HG02642 (cell line): ENCODE measurements at regions not wholly inside any gene's neighbourhood (a gene's known extent, or its start where the extent isn't known, plus 50 kb on each side); places are given as distances from the start of the nearest gene placed in this dataset.

Source experiments
- ATAC-seq: cut with Tn5 transposase; IDR thresholded peaks from one replicate; pipeline ENCODE4 v1.9.1; 2021; ENCODE audit warnings: mild to moderate bottlenecking; ENCODE audit not compliant: unreplicated experiment, poor library complexity

DNA sequence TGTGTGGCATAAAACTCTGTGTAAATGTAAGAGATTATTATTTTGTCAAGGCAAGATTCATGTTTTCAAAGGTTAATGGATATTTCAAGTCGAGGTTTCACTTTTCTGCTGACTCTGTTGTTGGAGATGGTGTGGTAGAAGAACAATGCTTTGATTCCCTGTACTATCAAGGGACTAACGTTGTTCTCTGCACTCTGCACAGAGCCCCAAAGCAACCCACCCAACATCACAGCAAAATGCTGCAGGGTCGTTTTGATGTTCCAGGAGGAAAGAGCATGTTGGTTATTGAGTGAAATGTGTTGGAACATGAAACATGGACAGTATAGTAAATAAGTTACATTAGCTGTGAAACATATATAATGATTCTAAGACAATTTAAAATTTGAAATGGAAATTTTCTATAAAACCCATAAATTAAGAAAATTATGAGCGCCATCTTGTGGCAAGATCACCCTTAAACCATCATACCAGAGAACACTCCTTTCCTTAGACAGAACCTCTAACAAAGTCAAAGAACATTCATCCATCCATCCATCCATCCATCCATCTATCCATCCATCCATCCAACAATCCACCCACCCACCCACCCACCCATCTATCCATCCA, 164.4 kb upstream of the ZBED5 start:
- ATAC-seq, result no peak

DNA sequence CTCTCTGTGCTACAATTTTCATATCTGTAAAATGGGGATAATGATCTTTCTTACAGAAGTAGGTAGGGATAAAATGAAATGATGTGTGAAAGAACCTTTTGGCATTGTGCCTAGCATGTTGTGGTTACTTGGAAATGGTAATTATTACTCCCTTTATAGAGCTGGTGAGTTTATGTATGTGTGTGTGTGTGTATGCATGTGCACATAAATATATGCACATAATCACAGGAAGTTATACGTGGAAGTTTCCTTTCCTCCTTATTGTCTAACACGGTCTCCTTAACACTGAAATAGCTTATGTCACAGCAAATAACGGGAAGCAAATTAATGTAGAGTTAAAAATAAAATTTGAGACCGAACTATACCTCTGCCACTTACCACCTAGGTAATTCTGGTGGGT, 163.7 kb upstream of the ZBED5 start:
- no peak for ATAC-seq

DNA sequence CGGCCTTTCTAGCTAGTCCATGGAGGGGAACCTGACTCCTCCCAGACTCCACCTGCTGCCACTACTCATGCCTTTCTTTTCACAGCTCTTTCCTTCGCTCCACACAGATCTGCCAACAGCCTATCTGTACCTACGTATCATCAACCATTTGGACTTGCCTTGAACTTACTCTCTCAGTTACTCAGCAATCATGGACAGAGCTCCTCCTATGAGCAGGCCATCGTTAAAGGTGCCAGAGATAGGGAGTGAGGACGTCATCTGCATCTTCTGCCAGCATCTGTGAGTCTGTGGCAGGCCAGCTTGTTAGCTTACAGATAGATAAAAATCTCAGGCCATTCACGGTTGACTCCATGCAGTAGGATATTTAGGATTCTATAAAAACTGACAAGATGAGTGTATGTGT, 162.9 kb upstream of the ZBED5 start:
- ATAC-seq, result no peak

DNA sequence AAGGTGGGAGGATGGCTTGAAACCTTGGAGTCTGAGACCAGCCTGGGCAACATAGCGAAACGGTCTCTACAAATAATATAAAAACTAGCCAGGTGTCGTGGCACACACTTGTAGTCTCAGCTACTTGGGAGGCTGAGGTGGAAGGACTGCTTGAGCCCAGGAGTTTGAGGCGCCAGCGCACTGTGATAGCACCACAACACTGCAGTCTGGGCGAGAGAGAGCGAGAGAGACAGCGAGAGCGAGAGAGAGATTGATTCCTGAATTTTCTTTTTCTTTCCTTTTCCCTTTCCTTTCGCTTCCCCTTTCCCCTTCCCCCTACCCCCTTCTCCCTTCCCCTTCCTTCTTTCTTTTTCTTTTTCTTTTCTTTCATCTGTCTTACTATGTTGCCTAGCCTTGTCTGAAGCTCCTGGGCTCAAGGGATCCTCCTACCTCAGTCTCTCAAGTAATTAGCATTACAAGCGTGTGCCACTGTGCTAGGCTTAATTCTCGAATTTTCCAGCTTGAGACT, 162.4 kb upstream of the ZBED5 start:
- ATAC-seq, result no peak

DNA sequence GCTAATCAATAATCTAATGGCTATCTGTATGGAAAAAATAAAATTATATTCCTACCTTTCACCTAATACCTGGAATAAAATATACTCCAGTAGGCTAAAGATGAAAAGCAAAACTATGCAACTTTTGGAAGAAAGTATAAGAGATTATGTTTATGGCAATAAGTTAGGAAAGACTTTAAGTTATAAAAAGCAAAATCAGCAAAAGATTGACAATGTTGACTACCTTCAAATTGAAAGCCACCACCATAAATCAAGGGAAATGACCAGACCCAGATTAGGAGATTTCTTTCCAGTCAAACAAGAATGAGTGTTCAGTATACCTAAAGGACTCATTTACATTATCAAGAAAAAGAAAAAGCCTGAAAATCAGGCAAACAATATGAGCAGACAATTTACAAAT, 159.1 kb upstream of the ZBED5 start:
- ATAC-seq, result no peak

DNA sequence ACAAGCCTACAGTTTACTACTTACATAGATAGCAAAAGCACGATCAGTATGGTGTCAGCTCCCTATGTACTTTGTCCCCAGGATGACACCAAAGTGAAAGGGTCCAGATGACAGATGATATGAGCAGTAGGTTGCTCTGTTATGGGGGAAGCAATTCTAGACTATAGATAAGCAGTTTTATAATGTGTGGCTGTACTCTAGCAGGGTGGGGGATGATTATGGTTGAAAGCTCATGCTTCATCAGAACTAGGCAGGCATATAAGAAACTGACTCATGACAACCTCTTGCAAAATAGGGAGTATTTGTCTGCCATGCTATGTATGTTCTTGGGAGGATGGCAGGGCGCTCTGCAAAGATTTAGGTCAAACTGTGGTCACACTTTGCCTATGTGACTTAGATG, 158.2 kb upstream of the ZBED5 start:
- ATAC-seq, result no peak

DNA sequence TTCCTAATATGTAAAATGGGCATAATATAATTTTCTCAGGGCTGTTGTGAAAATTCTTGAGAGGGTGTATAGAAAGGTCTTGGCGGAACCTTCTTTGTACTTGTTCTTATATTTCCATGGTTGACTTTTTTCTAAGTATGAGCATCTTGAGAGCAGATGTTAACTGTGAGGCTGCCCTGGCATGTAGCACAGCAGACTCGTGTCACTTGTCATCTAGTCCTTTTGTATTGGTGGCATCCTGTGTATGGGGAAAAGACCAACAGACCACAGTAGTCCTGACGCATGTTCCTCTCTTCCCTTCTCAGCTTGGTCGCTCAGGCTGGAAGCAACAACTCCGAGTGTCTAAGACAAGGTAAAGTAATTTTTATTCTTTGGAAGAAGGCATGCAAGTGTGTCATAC, 153.8 kb upstream of the ZBED5 start:
- no peak for ATAC-seq

DNA sequence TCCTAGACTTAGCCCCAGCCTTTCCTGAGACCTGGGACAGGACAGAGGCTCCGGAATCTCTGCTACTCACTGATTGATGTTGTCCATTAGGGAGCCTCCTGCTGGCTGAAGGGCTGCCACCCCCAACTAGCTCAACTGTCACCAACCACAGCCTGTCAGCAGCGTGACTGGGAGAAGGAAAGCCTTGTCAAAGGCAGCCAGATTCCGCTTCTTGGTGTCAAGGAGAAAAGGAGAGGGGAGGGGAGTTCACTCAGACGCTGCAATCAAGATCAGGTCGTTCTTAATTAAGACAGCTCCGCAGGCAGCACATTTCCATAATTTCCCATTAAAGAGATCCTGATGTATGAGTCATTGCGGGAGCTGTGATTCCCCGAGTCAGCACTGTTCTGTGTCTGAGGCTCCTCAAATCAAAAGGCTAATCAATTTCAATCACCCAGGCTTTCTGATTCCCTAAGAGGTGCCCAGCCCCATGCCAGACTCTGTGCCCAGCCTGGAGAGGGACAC, 152.8 kb upstream of the ZBED5 start:
- no peak for ATAC-seq

DNA sequence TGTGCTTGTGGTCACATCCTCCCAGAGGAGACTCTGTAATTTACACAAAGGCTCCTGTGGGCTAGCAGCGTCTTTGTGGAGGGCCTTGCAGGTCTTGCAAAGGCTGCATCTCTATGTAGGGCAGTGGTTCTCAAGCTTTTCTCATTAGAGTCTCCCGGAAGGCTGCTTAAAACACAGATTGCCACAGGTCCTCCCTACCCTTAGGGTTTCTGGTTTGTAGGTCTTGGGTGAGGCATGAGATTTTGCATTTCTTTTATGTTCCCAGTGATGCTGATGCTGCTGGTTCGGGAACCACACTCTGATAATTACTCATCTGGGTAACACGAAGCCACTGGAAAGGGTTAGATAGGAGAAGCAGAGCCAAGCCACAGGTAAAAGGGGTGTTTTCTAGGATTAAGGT, 151.3 kb upstream of the ZBED5 start:
- no peak for ATAC-seq

DNA sequence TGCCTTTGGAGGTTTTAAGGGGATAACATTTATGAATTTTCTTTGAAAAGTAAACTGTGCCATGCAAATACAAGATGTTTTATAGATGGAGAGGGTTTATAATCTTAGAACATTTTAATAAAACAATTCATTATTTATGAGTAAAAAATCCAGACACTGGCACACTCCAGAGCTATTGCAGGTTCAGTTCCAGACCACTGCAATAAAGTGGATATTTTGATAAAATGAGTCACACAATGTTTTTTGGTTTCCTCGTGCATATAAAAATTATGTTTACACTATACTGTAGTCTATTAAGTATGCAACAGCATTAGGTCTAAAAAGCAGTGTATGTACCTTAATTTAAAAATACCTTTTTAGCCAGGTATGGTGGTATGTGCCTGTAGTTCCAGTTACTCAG, 146.2 kb upstream of the ZBED5 start:
- no peak for ATAC-seq

DNA sequence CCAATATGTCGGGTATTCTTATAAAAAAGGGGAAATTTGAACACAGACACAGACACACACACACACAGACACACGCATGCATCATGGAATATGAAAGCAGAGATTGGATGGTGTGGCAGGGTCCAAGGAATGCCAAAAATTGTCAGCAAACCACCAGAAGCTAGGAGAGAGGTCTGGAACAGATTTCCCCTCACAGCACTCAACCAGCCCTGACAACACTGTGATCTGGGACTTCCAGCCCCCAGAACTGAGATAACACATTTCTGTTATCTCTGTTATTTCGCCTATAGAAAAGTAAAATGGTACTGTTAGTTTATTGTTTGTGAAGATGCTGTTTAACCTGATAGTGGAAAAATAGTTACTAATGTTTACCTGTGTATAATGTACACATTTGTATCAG, 145.4 kb upstream of the ZBED5 start:
- ATAC-seq, result no peak

DNA sequence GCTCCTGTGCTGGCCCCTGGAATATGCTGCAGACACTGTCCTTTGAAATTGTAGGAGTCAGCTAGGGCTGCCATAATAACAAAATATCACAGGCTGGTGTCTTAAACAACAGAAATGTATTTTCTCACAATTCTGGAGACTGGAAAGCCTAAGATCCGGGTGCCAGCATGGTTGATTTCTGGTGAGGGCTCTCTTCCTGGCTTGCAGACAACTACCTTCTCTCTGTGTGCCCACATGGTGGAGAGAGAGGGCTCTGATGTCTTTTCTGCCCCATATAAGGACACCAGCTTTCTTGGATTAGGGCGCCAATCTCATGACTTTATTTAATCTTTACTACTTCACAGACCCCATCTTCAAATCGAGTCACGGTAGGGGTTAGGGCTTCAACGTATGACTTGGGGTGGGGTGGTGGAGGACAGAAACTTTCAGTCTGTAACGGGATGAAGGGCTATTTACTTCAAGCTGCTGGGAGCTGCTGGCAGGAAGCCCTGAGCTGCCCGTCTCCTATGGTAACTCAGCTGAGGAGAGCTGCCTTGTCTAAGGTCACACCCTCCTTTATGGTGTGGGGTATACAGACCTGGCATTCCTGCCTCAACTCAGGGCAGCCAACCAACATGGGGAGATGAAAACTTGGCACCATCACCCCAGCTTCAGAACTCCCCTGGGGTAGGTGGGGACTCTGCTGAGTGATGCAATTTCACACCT, 142.9 kb upstream of the ZBED5 start:
- ATAC-seq, result no peak

DNA sequence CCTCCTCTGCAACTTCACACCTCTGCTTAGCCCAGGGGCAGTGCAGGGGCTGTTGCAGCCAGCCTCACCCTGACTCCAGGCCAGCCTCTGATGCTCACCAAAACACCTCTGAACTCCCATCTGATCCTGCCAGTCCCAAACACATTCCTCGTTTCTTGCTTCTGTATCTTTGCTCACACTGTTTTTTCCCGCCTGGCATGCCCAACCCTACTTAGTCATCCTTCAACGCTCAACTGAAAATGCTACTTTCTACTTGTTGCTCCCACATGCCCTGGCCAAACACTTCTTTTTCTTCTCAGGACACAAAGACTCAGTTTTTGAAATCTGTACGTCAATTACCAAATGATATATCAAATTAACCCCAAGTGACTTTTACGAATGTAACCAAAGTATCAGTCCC, 140.8 kb upstream of the ZBED5 start:
- ATAC-seq, result no peak

DNA sequence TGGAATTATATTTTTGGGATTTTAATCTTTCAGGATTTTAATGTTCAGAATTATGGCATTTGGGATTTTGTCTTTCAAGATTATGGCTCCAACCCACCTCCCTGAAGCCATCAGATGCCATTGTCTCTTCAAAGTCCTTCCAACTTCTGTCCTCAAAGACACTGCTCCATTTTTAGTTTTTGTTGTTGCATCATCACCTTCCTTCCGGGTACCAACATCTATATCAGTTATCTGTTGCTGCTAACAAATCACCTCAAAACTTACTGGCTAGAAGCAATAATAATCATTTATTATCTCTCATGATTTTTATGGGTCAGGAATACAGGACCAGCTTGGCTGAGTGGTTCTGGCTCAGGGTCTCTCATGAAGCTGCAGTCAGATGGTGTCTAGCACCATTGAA, 138.8 kb upstream of the ZBED5 start:
- ATAC-seq, result no peak

DNA sequence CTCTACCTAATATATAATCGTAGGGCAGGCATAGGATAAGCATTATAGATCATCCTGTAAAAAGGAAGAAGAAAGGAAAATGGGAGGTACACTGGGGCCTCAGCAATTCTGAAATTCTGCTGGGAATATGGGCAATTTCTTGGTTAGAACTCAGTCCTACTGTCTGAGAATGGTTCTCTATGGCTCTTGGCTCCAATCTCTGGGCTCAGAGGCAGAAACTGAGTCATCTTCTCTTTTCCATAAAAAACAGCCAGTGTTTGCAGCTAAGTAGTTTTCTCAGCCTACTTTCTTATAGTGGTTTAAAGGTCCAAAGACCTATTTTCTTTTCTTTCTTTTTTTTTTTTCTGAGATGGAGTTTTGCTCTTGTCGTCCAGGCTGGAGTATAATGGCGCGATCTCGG, 135.8 kb upstream of the ZBED5 start:
- ATAC-seq, result no peak

DNA sequence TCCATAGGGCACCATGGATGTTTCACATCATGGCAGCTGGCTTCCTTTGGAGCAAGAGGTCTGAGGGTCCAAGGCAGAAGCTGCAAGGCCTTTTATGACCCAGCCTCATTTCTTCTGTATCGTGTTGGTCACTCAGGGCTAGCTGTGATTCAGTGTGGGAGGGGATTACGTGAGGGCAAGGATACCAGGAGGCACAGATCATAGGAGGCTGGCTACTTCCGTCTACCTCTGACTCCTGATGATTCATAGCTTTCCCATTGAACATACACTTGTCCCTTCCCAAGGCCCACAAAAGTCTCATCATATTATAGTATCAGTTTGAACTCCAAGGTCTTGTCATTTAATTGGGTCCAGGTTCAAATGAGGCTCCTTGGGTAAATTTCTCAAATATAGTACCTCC, 135.3 kb upstream of the ZBED5 start:
- no peak for ATAC-seq

DNA sequence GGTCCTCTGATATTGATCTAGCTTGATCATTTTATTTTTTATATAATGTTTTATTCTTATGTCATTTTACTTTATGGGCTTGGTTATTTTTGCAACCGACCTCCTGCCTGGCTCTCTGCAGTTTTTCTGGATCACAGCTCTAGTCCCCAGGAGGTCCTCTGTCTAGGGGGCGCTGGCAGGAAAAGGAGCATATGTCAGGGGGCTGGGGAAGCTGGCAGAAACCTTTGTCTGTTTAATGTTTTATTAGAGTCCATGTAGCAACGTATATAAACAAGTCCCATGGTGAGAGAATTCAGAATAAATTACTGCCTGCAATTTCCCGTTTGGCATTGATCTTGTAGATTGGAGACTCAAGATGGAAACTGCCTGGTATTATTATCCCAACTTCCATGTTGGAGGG, 133.5 kb upstream of the ZBED5 start:
- ATAC-seq, result no peak

DNA sequence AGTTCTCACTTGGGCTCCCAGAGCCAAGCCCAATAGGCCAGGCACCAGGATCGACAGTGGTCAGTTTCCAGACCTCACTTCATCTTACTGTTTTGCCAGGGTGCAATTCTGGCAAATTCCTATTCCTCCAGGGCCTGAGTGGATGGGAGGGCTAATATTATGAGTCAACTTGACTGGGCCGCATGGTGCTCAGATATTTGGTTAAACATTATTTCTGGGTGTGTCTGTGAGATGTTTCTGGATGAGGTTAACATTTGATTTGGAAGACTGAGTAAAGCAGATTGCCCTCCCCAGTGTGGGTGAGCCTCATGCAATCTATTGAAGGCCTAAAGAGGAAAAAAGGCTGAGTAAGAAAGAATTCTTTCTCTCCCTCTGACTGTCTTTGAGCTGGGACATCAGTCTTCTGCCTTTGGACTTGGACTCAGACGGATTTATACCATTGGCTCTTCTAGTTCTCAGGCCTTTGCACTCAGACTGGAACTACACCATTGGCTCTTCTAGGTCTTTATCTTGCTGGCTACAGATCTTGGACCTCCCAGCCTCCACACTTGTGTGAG, 132.9 kb upstream of the ZBED5 start:
- no peak for ATAC-seq

DNA sequence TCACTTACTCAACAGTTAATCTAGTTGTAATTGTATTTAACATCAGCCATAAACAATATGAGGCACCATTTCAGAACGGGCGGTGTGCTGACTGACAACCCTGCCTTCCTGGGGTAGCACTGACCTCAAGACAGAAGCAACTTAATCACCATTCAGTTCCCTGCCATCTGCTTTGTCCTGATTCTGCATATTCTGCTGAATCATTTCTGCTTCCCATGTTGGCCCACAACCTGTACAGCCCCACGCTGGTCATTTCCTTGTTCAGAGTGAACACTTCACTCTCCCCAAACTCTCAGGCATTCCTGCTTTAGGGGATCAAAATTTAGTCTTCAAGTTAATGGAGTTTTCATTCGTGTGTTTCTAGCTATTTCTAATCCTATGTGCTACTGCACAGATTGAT, 132.3 kb upstream of the ZBED5 start:
- no peak for ATAC-seq

DNA sequence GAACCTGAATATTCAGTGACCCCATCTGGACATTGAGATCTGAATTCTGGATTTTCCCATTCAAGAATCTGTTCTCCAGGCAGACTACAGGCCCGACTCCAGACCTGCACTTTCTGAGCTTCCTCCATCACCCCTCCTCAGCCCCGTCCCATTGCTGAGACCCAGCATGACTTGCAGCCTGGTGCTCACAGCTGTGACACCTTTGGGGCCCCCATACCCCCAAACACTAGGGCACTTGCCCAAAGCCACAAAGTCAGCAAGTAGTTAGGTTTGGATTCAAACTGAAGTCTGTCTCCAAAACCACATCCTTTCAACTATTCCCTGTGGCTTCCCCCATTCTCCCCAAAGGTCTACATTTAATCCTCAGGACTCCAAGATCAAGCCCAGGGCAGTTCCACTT, 128.2 kb upstream of the ZBED5 start:
- no peak for ATAC-seq

DNA sequence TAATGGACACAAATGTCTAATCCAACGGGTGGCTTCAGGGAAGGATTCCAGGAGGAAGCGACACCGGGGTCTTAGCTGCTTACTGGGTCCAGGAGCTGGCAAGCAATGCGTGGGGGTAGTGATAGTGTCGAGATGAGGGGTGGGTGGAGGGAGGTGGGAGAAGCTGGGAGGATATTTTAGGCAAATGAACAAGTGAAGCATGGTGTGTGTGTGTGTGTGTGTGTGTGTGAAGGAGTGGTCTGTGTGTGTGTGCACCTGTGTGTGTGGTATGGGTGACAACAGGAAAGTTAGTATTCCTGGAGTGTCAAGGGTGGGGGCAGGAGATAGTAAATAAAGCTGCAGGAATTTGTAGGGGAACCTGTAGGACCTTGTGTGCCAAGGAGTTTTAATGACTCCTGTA, 126.9 kb upstream of the ZBED5 start:
- no peak for ATAC-seq

DNA sequence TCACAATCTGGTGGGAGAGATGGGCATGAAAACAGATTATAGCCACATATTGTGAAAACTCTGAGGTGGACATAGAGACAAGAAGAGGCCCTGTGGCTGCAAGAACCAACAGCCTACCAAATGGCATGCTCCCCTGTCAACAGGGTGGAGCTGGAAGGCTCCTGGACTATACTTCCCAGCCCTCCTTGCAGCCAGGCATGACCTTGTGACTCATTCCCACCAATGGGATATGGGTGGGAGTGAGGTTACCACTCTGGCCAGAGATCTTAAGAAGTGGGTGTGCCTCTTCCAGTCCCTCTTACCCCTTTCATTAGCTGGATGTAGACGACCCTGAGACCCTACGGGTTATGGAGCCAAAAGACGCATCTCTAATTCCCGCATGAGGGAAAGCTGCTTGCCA, 126.4 kb upstream of the ZBED5 start:
- ATAC-seq, result no peak
